GM12892 (cell line): ENCODE measurements at regions not wholly inside any gene's neighbourhood (a gene's known extent, or its start where the extent isn't known, plus 50 kb on each side); places are given as distances from the start of the nearest gene placed in this dataset.

ENCODE experiments used
- DNase-seq: peaks from one replicate; pipeline ENCODE4 v3.0.0; 2011; ENCODE audit not compliant: insufficient read length
- FAIRE-seq: peaks from 2 replicates; lab custom pipeline; 2011; peaks lifted over from hg19 to GRCh38; lab: Jason Lieb, UNC
- POLR2A ChIP-seq: IDR thresholded peaks from 2 replicates; pipeline ENCODE4 v1.6.1; 2011; ENCODE audit warnings: low read depth, low read length, control low read depth
- POLR2AphosphoS5 ChIP-seq: IDR thresholded peaks from 2 replicates; pipeline ENCODE4 v1.6.1; 2011; ENCODE audit warnings: low read depth, low read length, control low read depth
- TAF1 ChIP-seq: IDR thresholded peaks from 2 replicates; pipeline ENCODE4 v1.6.1; 2011; ENCODE audit warnings: low read depth, mild to moderate bottlenecking, control low read depth, low read length, borderline replicate concordance

GRCh38 chr12:74945771-74946198 is 263.9 kb downstream of the KCNC2 start:
- TF ChIP-seq POLR2AphosphoS5 = no peak
- no peak for TF ChIP-seq POLR2A
- no peak for TF ChIP-seq TAF1
- no peak for DNase-seq
- FAIRE-seq = no peak

- DNase-seq (no peak), FAIRE-seq (no peak)
- TF ChIP-seq POLR2AphosphoS5 = no peak
- TF ChIP-seq POLR2A = no peak
- no peak for TF ChIP-seq TAF1
These were observed 255.9 kb downstream of the KCNC2 start for GRCh38 chr12:74953697-74954096.

GRCh38 chr12:74957231-74957630 is 252.4 kb downstream of the KCNC2 start:
- TF ChIP-seq POLR2A (no peak), TAF1 (no peak), POLR2AphosphoS5 (no peak)
- DNase-seq (no peak), FAIRE-seq (no peak)

GRCh38 chr12:74957634-74958033 is 252.0 kb downstream of the KCNC2 start:
- no peak for FAIRE-seq
- TF ChIP-seq TAF1 (no peak), POLR2A (no peak), POLR2AphosphoS5 (no peak)

GRCh38 chr12:74959657-74960056 is 250.0 kb downstream of the KCNC2 start:
- TF ChIP-seq POLR2A (no peak), POLR2AphosphoS5 (no peak), TAF1 (no peak)
- no peak for DNase-seq
- FAIRE-seq = no peak

More at GRCh38 chr12:74957634-74958033, 252.0 kb downstream of the KCNC2 start:
- no peak for DNase-seq

- FAIRE-seq (no peak), DNase-seq (no peak)
- TF ChIP-seq POLR2AphosphoS5 (no peak), POLR2A (no peak), TAF1 (no peak)
These were observed 246.3 kb downstream of the KCNC2 start for GRCh38 chr12:74963304-74963703.

- FAIRE-seq (no peak), DNase-seq (no peak)
- TF ChIP-seq TAF1 = no peak
- no peak for TF ChIP-seq POLR2AphosphoS5
- no peak for TF ChIP-seq POLR2A
These were observed 245.7 kb downstream of the KCNC2 start for GRCh38 chr12:74963867-74964331.

GRCh38 chr12:74964390-74964789 is 245.2 kb downstream of the KCNC2 start:
- FAIRE-seq (no peak), DNase-seq (no peak)
- TF ChIP-seq POLR2AphosphoS5 (no peak), TAF1 (no peak), POLR2A (no peak)

- DNase-seq (no peak), FAIRE-seq (no peak)
- TF ChIP-seq TAF1 = no peak
- no peak for TF ChIP-seq POLR2A
- no peak for TF ChIP-seq POLR2AphosphoS5
These were observed 238.4 kb downstream of the KCNC2 start for GRCh38 chr12:74971201-74971600.

GRCh38 chr12:74977832-74978481 is 231.7 kb downstream of the KCNC2 start:
- no peak for TF ChIP-seq POLR2A
- TF ChIP-seq TAF1 = no peak
- TF ChIP-seq POLR2AphosphoS5 = no peak
- FAIRE-seq (no peak), DNase-seq (no peak)

- TF ChIP-seq POLR2AphosphoS5 = no peak
- no peak for TF ChIP-seq TAF1
- TF ChIP-seq POLR2A = no peak
- DNase-seq (no peak), FAIRE-seq (no peak)
These were observed 229.1 kb downstream of the KCNC2 start for GRCh38 chr12:74980510-74980909.

GRCh38 chr12:74981541-74981940 is 228.1 kb downstream of the KCNC2 start:
- TF ChIP-seq TAF1 = no peak
- no peak for TF ChIP-seq POLR2A
- TF ChIP-seq POLR2AphosphoS5 = no peak
- DNase-seq = no peak
- no peak for FAIRE-seq

GRCh38 chr12:74983917-74984316 is 225.7 kb downstream of the KCNC2 start:
- FAIRE-seq (no peak), DNase-seq (no peak)
- TF ChIP-seq POLR2A (no peak), TAF1 (no peak), POLR2AphosphoS5 (no peak)
